ENCODE measurements at regions not wholly inside any gene's neighbourhood (a gene's known extent, or its start where the extent isn't known, plus 50 kb on each side); places are given as distances from the start of the nearest gene placed in this dataset.

GRCh38 chr1:73765551-73766233 lies 432.3 kb downstream of the LRRIQ3 start:
- TF ChIP-seq POLR2A (IDR thresholded peaks at IDR 0.05), result no peak
- TF ChIP-seq CTCF (IDR thresholded peaks at IDR 0.05), result no peak

Data from ovary (tissue), 3 donors.